Ovary (tissue), 7 donors: ENCODE measurements at regions not wholly inside any gene's neighbourhood (a gene's known extent, or its start where the extent isn't known, plus 50 kb on each side); places are given as distances from the start of the nearest gene placed in this dataset.

Experiments
- DNase-seq, 5 donors: peaks; one replicate each; pipeline ENCODE4 v3.0.0-alpha.2; 2019 to 2020
- H3K27ac ChIP-seq, 2 donors: fragments of 200-600 bp; one replicate each; pipeline versions ENCODE4 v1.5.1 to v1.8.0; 2019 to 2022
- H3K27me3 ChIP-seq: fragments of 200-600 bp; one replicate; pipeline ENCODE4 v1.8.0; 2022
- H3K36me3 ChIP-seq: fragments of 200-600 bp; sonication (generic); one replicate; pipeline ENCODE4 v1.5.1; 2019
- H3K4me1 ChIP-seq: one replicate; pipeline ENCODE4 v1.8.1; 2013; ENCODE audit warnings: mild to moderate bottlenecking, moderate library complexity; ENCODE audit not compliant: insufficient read depth
- H3K4me3 ChIP-seq: fragments of 200-600 bp; sonication (generic); one replicate; pipeline ENCODE4 v1.5.1; 2017
- H3K9me3 ChIP-seq, 2 donors: fragments of 200-600 bp in 1 of 2; sonication (generic) in 1 of 2; one replicate each; pipeline versions ENCODE4 v1.5.1 to v1.8.1; 2013 to 2019; ENCODE audit warnings: mild to moderate bottlenecking in 1 of 2, moderate library complexity in 1 of 2
- CTCF ChIP-seq, 3 donors: fragments of 450-650 bp in 2 of 3; fragments of 200-600 bp in 1 of 3; IDR thresholded peaks; one replicate each; pipeline versions ENCODE4 v1.5.1 to v1.8.0; 2016 to 2022; ENCODE audit warnings: antibody characterized with exemption in 3 of 3, mild to moderate bottlenecking in 1 of 3
- EP300 ChIP-seq: sonication (generic); formaldehyde crosslinking; IDR thresholded peaks from one replicate; pipeline ENCODE4 v1.6.1; 2017; ENCODE audit warnings: antibody characterized with exemption
- POLR2A ChIP-seq: fragments of 450-650 bp; IDR thresholded peaks from one replicate; pipeline ENCODE4 v1.6.1; 2017; ENCODE audit warnings: antibody characterized with exemption, mild to moderate bottlenecking, moderate library complexity
- WGBS, 3 donors: extraction: QIAGEN DNeasy Blood & Tissue Kit in 1 of 3; methylation state at CpG; one replicate each; pipeline versions ENCODE4 v1.1.5 to v1.1.7; 2013 to 2017; 5-methylcytosine and 5-hydroxymethylcytosine counted together
- intact Hi-C, 4 donors: fragments of 100-400 bp; cut with DNase I; formaldehyde crosslinking; loops; one replicate each; pipeline versions ENCODE4 v1.11.0 to v1.15.1; 2022 to 2023
- donor health status: DM: no; HTN: no; CAD: no; lungs with moderate emphysema.
- donor health status: DM: no; HTN: no; CAD: no.
- donor health status: Bipolar disorder and iron deficiency.
- donor health status: DM: no; HTN: no; CAD: no.
- donor health status: DM: yes; HTN: yes; CAD: no.

- TF ChIP-seq CTCF (IDR thresholded peaks at IDR 0.05) (no peak), POLR2A (no peak), EP300 (no peak)
- Histone ChIP-seq H3K9me3 (no peaks in the 10 kb centered on the region), H3K4me1 (no peaks in the 10 kb centered on the region), H3K4me3 (no peak overlapping the region), H3K27ac (no peak overlapping the region), H3K27me3 (no peaks in the 10 kb centered on the region), H3K36me3 (no peaks in the 10 kb centered on the region)
- intact Hi-C loops: no loop called here
- DNase-seq: no peak
- 19 to 31% (median 25%) methylated on average over 1 of the region's 1 CpG for WGBS, 3 donors
Observed at GRCh38 chr5:155689406-155689805, 637.6 kb upstream of the SGCD start.

- H3K36me3 ChIP-seq: no peaks in the 10 kb centered on the region
- DNase-seq: no peak
- H3K27ac ChIP-seq: no peak overlapping the region
- H3K9me3 ChIP-seq: no peaks in the 10 kb centered on the region
- no peaks in the 10 kb centered on the region for H3K4me1 ChIP-seq
- WGBS, 3 donors: 26 to 55% (median 36%) methylated on average over 1 of the region's 1 CpG
- intact Hi-C loops: no loop called here
- TF ChIP-seq POLR2A (no peak), EP300 (no peak), CTCF (IDR thresholded peaks at IDR 0.05) (no peak)
- H3K27me3 ChIP-seq: no peaks in the 10 kb centered on the region
- no peak overlapping the region for H3K4me3 ChIP-seq
Observed at GRCh38 chr5:155696362-155696761, 630.6 kb upstream of the SGCD start.

GRCh38 chr5:155697236-155697635 lies 629.7 kb upstream of the SGCD start:
- H3K27me3 ChIP-seq: no peaks in the 10 kb centered on the region
- no peak overlapping the region for H3K27ac ChIP-seq
- H3K9me3 ChIP-seq: no peaks in the 10 kb centered on the region
- intact Hi-C loops: no loop called here
- no peak overlapping the region for H3K4me3 ChIP-seq
- DNase-seq: no peak
- no peaks in the 10 kb centered on the region for H3K36me3 ChIP-seq
- no peak for TF ChIP-seq EP300
- TF ChIP-seq POLR2A: no peak
- no peak for TF ChIP-seq CTCF (IDR thresholded peaks at IDR 0.05)
- no peaks in the 10 kb centered on the region for H3K4me1 ChIP-seq
- 77 to 84% (median 81%) methylated on average over 4 of the region's 4 CpGs for WGBS, 3 donors

- 35 to 63% (median 56%) methylated on average over 1 of the region's 1 CpG for WGBS, 3 donors
- intact Hi-C loops: no loop called here
- H3K36me3 ChIP-seq: no peaks in the 10 kb centered on the region
Observed at GRCh38 chr5:155699385-155699784, 627.6 kb upstream of the SGCD start.

GRCh38 chr5:155700333-155700732 lies 626.6 kb upstream of the SGCD start:
- DNase-seq: no peak

More at GRCh38 chr5:155699385-155699784, 627.6 kb upstream of the SGCD start:
- no peaks in the 10 kb centered on the region for H3K4me1 ChIP-seq
- H3K27me3 ChIP-seq: no peaks in the 10 kb centered on the region
- H3K27ac ChIP-seq: no peak overlapping the region
- H3K4me3 ChIP-seq: no peak overlapping the region
- TF ChIP-seq EP300: no peak
- no peaks in the 10 kb centered on the region for H3K9me3 ChIP-seq
- DNase-seq: no peak

More at GRCh38 chr5:155700333-155700732, 626.6 kb upstream of the SGCD start:
- Histone ChIP-seq H3K36me3 (no peaks in the 10 kb centered on the region), H3K27me3 (no peaks in the 10 kb centered on the region), H3K4me1 (no peaks in the 10 kb centered on the region), H3K9me3 (no peaks in the 10 kb centered on the region), H3K4me3 (no peak overlapping the region), H3K27ac (no peak overlapping the region)
- intact Hi-C loops: no loop called here
- WGBS, 3 donors: 39 to 52% (median 46%) methylated on average over 3 of the region's 3 CpGs
- TF ChIP-seq CTCF (IDR thresholded peaks at IDR 0.05) (no peak), EP300 (no peak), POLR2A (no peak)
